RCC 7860 (cell line): ENCODE measurements at regions not wholly inside any gene's neighbourhood (a gene's known extent, or its start where the extent isn't known, plus 50 kb on each side); places are given as distances from the start of the nearest gene placed in this dataset.

ENCODE experiments used
- DNase-seq: peaks from one replicate; pipeline ENCODE4 v3.0.0-alpha.2; 2015; ENCODE audit warnings: low spot score
- FAIRE-seq: peaks from 2 replicates; lab custom pipeline; 2012; peaks lifted over from hg19 to GRCh38; lab: Jason Lieb, UNC

- DNase-seq, result no peak
- FAIRE-seq, result no peak
These were observed 375.2 kb upstream of the ANO5 start for GRCh38 chr11:21817696-21818095.

GRCh38 chr11:21820176-21820575, 372.7 kb upstream of the ANO5 start:
- FAIRE-seq, result no peak

GRCh38 chr11:21825127-21825526, 367.8 kb upstream of the ANO5 start:
- DNase-seq, result no peak
- no peak for FAIRE-seq

More at GRCh38 chr11:21820176-21820575, 372.7 kb upstream of the ANO5 start:
- DNase-seq, result no peak

- FAIRE-seq, result no peak
- DNase-seq, result no peak
These were observed 354.5 kb upstream of the ANO5 start for GRCh38 chr11:21838427-21838826.

GRCh38 chr11:21839796-21840195, 353.1 kb upstream of the ANO5 start:
- DNase-seq (no peak), FAIRE-seq (no peak)

GRCh38 chr11:21861314-21861713, 331.6 kb upstream of the ANO5 start:
- FAIRE-seq (no peak), DNase-seq (no peak)

- no peak for FAIRE-seq
- no peak for DNase-seq
These were observed 327.3 kb upstream of the ANO5 start for GRCh38 chr11:21865541-21865940.

GRCh38 chr11:21866781-21867180, 326.1 kb upstream of the ANO5 start:
- FAIRE-seq, result no peak
- no peak for DNase-seq

- no peak for DNase-seq
- no peak for FAIRE-seq
These were observed 315.7 kb upstream of the ANO5 start for GRCh38 chr11:21877151-21877550.

GRCh38 chr11:21883354-21883753, 309.5 kb upstream of the ANO5 start:
- DNase-seq (no peak), FAIRE-seq (no peak)

GRCh38 chr11:21888814-21889213, 304.1 kb upstream of the ANO5 start:
- no peak for FAIRE-seq
- DNase-seq, result peak; percentile 18

- FAIRE-seq, result no peak
- no peak for DNase-seq
These were observed 299.9 kb upstream of the ANO5 start for GRCh38 chr11:21892736-21893564.

- FAIRE-seq (no peak), DNase-seq (no peak)
These were observed 299.4 kb upstream of the ANO5 start for GRCh38 chr11:21893565-21893867.

GRCh38 chr11:21894492-21894891, 298.4 kb upstream of the ANO5 start:
- FAIRE-seq, result no peak
- no peak for DNase-seq

GRCh38 chr11:21895686-21896085, 297.2 kb upstream of the ANO5 start:
- FAIRE-seq, result no peak

GRCh38 chr11:21896216-21896615, 296.7 kb upstream of the ANO5 start:
- no peak for FAIRE-seq
- DNase-seq, result no peak

More at GRCh38 chr11:21895686-21896085, 297.2 kb upstream of the ANO5 start:
- no peak for DNase-seq

- FAIRE-seq, result no peak
- DNase-seq, result no peak
These were observed 295.9 kb upstream of the ANO5 start for GRCh38 chr11:21896746-21897602.

- no peak for DNase-seq
- no peak for FAIRE-seq
These were observed 295.1 kb upstream of the ANO5 start for GRCh38 chr11:21897752-21898151.

GRCh38 chr11:21908211-21908610, 284.7 kb upstream of the ANO5 start:
- DNase-seq, result no peak
- no peak for FAIRE-seq

GRCh38 chr11:21909145-21909544, 283.7 kb upstream of the ANO5 start:
- FAIRE-seq (no peak), DNase-seq (no peak)

- no peak for DNase-seq
These were observed 281.8 kb upstream of the ANO5 start for GRCh38 chr11:21911061-21911460.

GRCh38 chr11:21912285-21912684, 280.6 kb upstream of the ANO5 start:
- DNase-seq (no peak), FAIRE-seq (no peak)

More at GRCh38 chr11:21911061-21911460, 281.8 kb upstream of the ANO5 start:
- FAIRE-seq, result no peak
